HG03025 (cell line): ENCODE measurements at regions not wholly inside any gene's neighbourhood (a gene's known extent, or its start where the extent isn't known, plus 50 kb on each side); places are given as distances from the start of the nearest gene placed in this dataset.
"Not testable (repeated sequence)": the region's sequence is repeated elsewhere in the genome, so short reads cannot be mapped to it uniquely, and the experiment has no call there.

Experiments used
- ATAC-seq: cut with Tn5 transposase; IDR thresholded peaks from one replicate; pipeline ENCODE4 v1.9.1; 2021; ENCODE audit warnings: mild to moderate bottlenecking, moderate library complexity; ENCODE audit not compliant: unreplicated experiment, low FRiP score

DNA sequence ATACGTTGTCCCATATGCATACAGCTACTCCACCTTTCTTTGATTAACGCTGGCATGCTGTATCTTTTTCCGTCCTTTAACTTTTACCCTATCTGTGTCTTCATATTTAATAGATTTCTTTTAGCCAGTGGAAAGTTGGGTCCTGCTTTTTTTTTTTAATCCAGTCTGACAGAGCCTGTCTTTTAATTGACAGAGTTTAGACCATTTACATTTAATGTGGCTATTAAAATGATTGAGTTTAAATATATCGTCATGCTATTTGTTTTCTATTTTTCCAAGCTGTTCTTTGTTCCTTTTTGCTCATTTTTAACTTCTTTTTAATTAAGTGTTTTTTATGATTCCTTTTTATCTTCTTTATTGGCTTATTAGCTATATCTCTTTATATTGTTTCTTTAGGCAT is 217.6 kb upstream of the NEBL start:
- no peak for ATAC-seq

- no peak for ATAC-seq
Observed at GRCh38 chr10:21110358-21110757, 213.2 kb upstream of the NEBL start.

- ATAC-seq = not testable (repeated sequence)
Observed at GRCh38 chr10:21106931-21107330, 209.8 kb upstream of the NEBL start.

DNA sequence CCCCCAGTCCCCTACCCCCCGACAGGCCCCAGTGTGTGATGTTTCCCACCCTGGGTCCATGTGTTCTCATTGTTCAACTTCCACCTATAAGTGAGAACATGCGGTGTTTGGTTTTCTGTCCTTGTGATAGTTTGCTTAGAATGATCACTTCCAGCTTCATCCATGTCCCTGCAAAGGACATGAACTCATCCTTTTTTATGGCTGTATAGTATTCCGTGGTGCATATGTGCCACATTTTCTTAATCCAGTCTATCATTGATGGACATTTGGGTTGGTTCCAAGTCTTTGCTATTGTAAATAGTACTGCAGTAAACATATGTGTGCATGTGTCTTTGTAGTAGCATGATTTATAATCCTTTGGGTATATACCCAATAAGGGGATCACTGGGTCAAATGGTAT is 208.2 kb upstream of the NEBL start:
- ATAC-seq = not testable (repeated sequence)

DNA sequence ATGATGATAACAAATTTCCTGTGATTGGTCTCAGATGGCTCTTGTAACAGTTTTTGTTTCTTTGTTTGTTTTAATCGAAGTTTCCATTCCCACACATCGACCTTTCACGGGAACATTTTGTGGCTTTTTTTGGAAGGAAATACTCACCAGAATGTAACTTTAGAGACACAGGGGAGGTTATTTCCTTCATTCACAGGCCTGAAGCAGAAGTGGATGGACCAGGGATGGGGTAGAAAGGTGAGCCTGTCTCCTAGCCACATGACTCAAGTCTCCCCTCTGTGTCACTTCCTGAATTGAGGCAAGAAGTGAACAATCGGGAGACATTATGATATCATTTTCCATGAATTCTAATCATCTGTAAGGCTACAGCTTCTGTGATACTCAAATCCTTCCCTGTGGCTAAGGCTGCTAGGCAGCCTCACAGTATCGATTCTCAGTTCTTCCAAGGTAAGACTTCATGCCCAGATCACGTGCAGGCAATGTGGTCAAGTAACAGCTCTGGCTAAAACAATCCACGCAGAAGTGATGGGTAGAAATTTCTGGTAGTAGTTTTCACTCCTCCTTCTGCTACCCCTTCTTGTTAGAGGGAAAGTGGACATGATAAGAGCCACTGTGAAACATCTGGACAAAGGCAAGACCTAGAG is 203.9 kb upstream of the NEBL start:
- no peak for ATAC-seq

- ATAC-seq = no peak
Observed at GRCh38 chr10:21100190-21100589, 203.1 kb upstream of the NEBL start.

- ATAC-seq = no peak
Observed at GRCh38 chr10:21099291-21100062, 202.4 kb upstream of the NEBL start.

DNA sequence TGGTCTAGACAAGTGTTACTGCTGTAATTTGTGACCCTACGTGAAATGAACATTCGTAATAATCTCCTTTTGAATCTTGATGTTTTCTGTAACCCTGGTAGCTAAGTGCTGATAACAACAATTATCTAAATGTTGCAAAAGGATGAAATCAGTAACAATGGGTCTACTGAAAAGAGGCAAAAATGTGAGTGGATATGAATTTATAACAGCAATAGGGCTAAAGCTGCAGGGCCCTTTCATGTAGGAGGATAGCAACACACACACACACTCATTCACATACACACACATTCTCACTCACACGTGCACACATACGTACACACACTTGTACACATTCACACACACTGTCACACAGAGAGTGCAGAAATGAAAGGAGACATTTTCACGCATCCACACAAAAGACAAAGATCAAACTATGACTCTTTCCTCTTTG is 200.8 kb upstream of the NEBL start:
- ATAC-seq = no peak

DNA sequence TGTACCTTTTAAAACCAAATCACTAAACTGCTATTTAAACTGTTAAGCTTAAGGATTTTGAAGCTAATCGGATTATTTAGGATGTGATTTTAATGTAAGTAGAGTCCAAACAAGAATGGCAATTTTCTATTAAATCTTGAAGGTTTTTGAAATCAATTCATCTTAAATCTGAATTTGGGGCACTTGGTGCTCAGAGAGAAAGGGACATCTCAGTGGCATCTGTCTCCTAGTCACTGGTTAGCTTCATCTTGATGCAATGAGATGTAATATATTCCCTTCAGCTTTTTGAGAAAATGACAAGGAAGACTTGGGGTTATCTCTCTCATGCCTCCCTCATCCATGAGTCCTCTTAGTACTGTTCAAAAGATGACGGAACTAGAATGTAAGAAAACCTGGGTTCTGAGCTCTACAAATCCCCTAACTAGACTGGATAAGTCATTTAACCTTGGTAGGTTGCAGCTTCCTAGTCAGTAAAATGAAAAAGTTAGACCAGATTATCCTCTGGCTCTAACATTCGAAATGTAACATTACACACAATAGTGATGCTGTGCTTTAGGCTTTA is 198.5 kb upstream of the NEBL start:
- no peak for ATAC-seq

DNA sequence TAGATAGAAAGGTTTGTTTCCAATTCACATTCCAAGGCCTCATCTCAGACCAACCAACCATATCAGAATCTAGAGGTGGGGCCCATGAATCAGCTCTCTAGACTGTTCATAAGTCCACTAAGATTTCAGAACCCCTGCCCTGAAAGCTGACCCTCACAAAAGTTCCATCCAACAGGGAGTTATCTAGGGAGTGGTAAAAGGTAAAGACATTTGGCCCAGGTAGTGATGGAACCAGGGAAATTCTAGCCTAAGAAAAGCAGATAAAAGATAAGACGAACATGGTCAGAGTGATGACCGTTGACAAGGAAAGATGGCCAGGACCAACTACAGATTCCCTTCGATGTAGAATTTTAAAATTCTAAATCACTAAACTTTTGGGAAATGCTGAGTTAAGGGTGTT is 198.0 kb upstream of the NEBL start:
- ATAC-seq = no peak

DNA sequence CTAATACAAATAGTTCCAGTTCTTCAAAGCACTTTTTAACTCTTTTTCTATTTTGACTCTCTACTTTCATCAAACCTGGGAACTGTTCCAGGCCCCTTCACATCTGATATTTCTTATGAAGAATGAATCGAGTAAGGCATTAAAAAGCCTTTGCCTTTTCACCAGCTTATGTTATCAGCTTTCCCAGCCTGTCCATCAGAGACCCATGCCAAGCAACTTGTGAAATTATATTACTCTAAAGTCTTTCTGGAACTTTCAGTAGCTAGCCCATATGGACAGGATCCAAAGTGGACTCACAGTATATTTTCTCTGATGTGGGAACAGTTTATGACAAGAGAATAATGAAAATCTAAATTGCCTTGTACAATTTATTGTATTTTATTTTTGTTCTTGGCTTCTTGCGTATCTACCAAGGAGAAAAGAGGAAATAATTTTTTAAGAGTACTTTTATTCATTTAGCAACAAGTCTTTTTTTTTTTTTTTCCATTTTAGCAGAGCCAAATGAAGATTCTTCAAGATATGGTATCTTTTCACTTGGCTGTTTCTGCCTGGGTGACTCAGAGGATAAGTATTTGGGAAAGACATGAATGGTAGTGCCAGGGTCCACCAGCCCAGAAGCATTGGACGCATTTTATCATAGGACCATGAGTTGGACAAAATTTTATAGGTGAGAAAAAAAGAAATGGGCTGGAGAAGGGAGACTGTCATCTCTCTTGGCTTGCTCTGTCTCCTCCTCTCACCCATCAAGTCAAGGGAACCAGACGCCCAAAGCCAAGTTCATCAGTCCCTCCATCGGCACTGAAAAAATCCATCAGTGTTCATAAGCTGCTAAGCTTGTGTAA is 195.8 kb upstream of the NEBL start:
- ATAC-seq = no peak

DNA sequence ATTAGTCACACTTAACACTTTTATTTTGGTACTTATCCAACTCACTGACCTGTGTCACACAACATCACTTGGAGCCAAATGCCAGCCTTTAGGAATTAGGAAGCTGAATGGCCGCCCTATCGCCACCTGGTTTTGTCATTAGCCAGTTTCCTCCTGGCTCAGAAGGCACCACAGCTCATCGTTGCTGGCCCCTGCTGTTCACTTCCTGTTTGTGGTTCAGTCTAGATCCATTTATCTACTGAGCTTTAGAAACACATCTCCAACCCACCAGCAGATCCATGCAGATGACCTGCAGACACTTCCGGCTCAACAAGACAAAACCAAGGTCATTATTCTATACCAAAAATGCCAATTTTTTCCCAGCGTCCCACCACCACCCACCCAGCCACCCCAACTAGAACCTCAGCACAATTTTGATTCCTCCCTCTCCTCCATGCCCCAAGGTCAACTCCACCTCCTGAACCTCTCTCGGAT is 193.5 kb upstream of the NEBL start:
- ATAC-seq = no peak

DNA sequence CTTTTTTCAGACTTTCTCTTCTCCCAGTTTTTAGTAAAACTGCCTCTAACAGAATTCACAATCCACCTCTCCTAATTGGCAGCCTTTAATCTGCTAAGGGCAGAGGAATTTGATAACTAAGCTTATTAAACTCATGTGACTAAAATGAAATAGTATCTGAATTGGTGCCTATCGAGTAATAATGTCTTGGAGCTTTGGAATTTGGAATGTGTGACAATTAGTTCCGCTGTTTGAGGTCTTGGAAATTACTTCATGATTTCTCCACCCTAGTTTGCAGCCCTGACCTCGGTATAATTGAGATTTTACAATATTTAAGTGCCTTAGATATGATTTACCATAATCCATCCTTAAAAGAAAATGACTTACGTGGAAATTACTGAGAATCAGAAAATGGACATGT is 190.4 kb upstream of the NEBL start:
- no peak for ATAC-seq

- ATAC-seq = no peak
Observed at GRCh38 chr10:21084700-21085099, 187.6 kb upstream of the NEBL start.

DNA sequence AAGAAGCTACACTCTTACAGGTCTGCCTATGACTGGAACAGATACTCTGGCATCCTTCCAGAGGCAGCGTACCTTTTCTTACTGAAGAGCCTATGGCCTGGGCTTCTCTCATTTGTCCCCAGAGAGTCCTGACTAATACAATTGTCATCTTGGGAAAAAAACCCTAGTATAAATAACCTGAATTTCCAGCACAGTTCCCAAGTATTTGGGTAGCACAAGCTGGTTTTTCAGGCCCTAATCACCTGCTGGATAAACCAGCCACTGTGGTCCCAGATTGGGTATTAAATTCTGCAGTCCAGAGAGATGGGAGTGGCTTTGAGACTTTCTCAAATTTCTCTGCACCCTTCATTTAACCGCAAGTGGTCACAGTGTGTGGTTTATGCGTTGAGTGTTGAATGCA is 186.8 kb upstream of the NEBL start:
- ATAC-seq = no peak

GRCh38 chr10:21082206-21082605 is 185.1 kb upstream of the NEBL start:
- ATAC-seq = no peak

GRCh38 chr10:21080261-21080660 is 183.2 kb upstream of the NEBL start:
- ATAC-seq = no peak

DNA sequence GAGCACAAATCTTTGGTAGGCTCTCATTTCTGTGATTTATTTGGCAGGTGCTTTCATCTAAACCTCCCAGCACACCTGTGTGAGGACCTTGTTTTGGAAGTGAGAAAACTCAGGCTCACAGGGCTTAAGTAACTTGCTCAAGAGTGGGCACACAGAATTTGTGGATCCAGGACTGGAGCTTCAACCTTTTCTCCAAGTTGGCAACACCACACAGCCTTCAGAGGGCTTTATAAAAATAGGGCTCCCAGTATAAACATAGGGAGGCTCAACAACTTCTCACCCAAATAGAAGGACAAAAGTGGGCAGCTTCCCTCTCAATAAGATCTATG is 182.2 kb upstream of the NEBL start:
- no peak for ATAC-seq

GRCh38 chr10:21078410-21079329 is 181.6 kb upstream of the NEBL start:
- ATAC-seq = peak; percentile 63

DNA sequence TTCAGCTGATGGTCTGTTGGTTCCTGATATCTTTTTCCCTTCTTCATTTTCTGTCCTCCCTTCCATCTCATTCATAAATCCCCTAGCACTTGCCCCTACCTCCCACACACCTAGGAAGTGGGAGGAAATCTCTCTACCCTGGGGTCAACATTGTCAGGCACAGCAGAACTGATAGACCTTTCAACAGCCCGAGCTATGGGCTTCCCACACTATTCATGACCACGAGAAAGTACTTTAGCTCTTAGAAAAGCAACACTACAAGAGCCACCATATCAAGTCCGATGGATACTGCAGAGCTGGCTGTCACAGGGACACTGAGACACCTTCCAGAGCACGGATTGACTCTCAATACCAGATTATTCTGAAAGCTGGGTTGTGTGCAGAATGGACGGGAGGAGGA is 180.6 kb upstream of the NEBL start:
- no peak for ATAC-seq
